Superior temporal gyrus (tissue), 1 donor: ENCODE measurements at regions not wholly inside any gene's neighbourhood (a gene's known extent, or its start where the extent isn't known, plus 50 kb on each side); places are given as distances from the start of the nearest gene placed in this dataset.

Source experiments
- DNase-seq: peaks from one replicate; pipeline ENCODE4 v3.0.0-alpha.2; 2016; ENCODE audit errors: extremely low spot score

GRCh38 chr5:165894916-165895315 lies 2389.5 kb downstream of the MAT2B start:
- DNase-seq, result no peak

GRCh38 chr5:165903835-165904234 lies 2387.6 kb upstream of the WWC1 start:
- no peak for DNase-seq

- DNase-seq, result no peak
Observed at GRCh38 chr5:165906871-165907270, 2384.6 kb upstream of the WWC1 start.

- no peak for DNase-seq
Observed at GRCh38 chr5:165913059-165913458, 2378.4 kb upstream of the WWC1 start.

- no peak for DNase-seq
Observed at GRCh38 chr5:165914456-165914855, 2377.0 kb upstream of the WWC1 start.

- DNase-seq, result no peak
Observed at GRCh38 chr5:165919196-165919595, 2372.2 kb upstream of the WWC1 start.

GRCh38 chr5:165920655-165921054 lies 2370.8 kb upstream of the WWC1 start:
- no peak for DNase-seq

GRCh38 chr5:165928971-165929370 lies 2362.5 kb upstream of the WWC1 start:
- DNase-seq, result no peak

GRCh38 chr5:165940541-165940940 lies 2350.9 kb upstream of the WWC1 start:
- DNase-seq, result no peak

- no peak for DNase-seq
Observed at GRCh38 chr5:165956854-165957253, 2334.6 kb upstream of the WWC1 start.

GRCh38 chr5:165981671-165982070 lies 2309.8 kb upstream of the WWC1 start:
- no peak for DNase-seq

- no peak for DNase-seq
Observed at GRCh38 chr5:165996201-165996875, 2295.1 kb upstream of the WWC1 start.

- no peak for DNase-seq
Observed at GRCh38 chr5:165999693-166000320, 2291.6 kb upstream of the WWC1 start.

GRCh38 chr5:166004006-166004405 lies 2287.4 kb upstream of the WWC1 start:
- no peak for DNase-seq

- DNase-seq, result no peak
Observed at GRCh38 chr5:166013415-166013814, 2278.0 kb upstream of the WWC1 start.

GRCh38 chr5:166014256-166014655 lies 2277.2 kb upstream of the WWC1 start:
- no peak for DNase-seq

GRCh38 chr5:166018716-166019115 lies 2272.7 kb upstream of the WWC1 start:
- no peak for DNase-seq

- DNase-seq, result no peak
Observed at GRCh38 chr5:166022065-166022464, 2269.4 kb upstream of the WWC1 start.

GRCh38 chr5:166024970-166025369 lies 2266.5 kb upstream of the WWC1 start:
- DNase-seq, result no peak

GRCh38 chr5:166027582-166027981 lies 2263.9 kb upstream of the WWC1 start:
- no peak for DNase-seq

GRCh38 chr5:166031926-166032325 lies 2259.5 kb upstream of the WWC1 start:
- no peak for DNase-seq

GRCh38 chr5:166032601-166033000 lies 2258.8 kb upstream of the WWC1 start:
- no peak for DNase-seq

GRCh38 chr5:166045961-166046360 lies 2245.5 kb upstream of the WWC1 start:
- no peak for DNase-seq

- no peak for DNase-seq
Observed at GRCh38 chr5:166046956-166047355, 2244.5 kb upstream of the WWC1 start.
